OCI-LY1 (cell line): ENCODE measurements at regions not wholly inside any gene's neighbourhood (a gene's known extent, or its start where the extent isn't known, plus 50 kb on each side); places are given as distances from the start of the nearest gene placed in this dataset.

Experiments
- H2AFZ ChIP-seq: fragments of 200-600 bp; sonication (generic), shearing (Covaris generic); 2 replicates; pipeline ENCODE4 v1.6.0; 2014; ENCODE audit warnings: antibody characterized with exemption, mild to moderate bottlenecking, low read length
- H3F3A ChIP-seq: fragments of 200-600 bp; sonication (generic), shearing (Covaris generic); 2 replicates; pipeline ENCODE4 v1.6.0; 2014; ENCODE audit warnings: mild to moderate bottlenecking, antibody characterized with exemption, low read length, moderate library complexity; ENCODE audit not compliant: insufficient read depth
- H3K27ac ChIP-seq: fragments of 200-600 bp; sonication (generic); 2 replicates; pipeline ENCODE4 v1.5.1; 2014; ENCODE audit warnings: low read length, mixed run types, mild to moderate bottlenecking, low read depth; ENCODE audit not compliant: poor library complexity, severe bottlenecking
- H3K27me3 ChIP-seq: fragments of 200-600 bp; sonication (generic); 2 replicates; pipeline ENCODE4 v1.6.0; 2014; ENCODE audit warnings: antibody characterized with exemption, mild to moderate bottlenecking, low read length, moderate library complexity; ENCODE audit not compliant: insufficient read depth
- H3K36me3 ChIP-seq: fragments of 200-600 bp; sonication (generic); 2 replicates; pipeline ENCODE4 v1.6.1; 2014; ENCODE audit warnings: mild to moderate bottlenecking, antibody characterized with exemption, low read length, moderate library complexity, mixed read lengths; ENCODE audit not compliant: insufficient read depth
- H3K4me1 ChIP-seq: fragments of 200-600 bp; sonication (generic); 2 replicates; pipeline ENCODE4 v1.5.1; 2014; ENCODE audit warnings: mild to moderate bottlenecking, low read length, moderate library complexity; ENCODE audit not compliant: insufficient read depth, severe bottlenecking
- H3K4me2 ChIP-seq: fragments of 200-600 bp; sonication (generic), shearing (Covaris generic); 2 replicates; pipeline ENCODE4 v1.6.1; 2014; ENCODE audit warnings: low read length
- H3K4me3 ChIP-seq: fragments of 200-600 bp; sonication (generic); 2 replicates; pipeline ENCODE4 v1.5.1; 2014; ENCODE audit warnings: low read length, low read depth, mild to moderate bottlenecking, mixed read lengths; ENCODE audit not compliant: poor library complexity, severe bottlenecking
- H3K79me2 ChIP-seq: fragments of 200-600 bp; shearing (Covaris generic); 2 replicates; pipeline ENCODE4 v1.6.1; 2016; ENCODE audit warnings: mixed run types, low read length, mixed read lengths; ENCODE audit not compliant: insufficient read depth
- H3K9ac ChIP-seq: fragments of 200-600 bp; sonication (generic), shearing (Covaris generic); 2 replicates; pipeline ENCODE4 v1.6.1; 2014; ENCODE audit warnings: mild to moderate bottlenecking, low read length, mixed read lengths
- H3K9me2 ChIP-seq: fragments of 200-600 bp; sonication (generic), shearing (Covaris generic); 2 replicates; pipeline ENCODE4 v1.6.1; 2014; ENCODE audit warnings: low read depth, mild to moderate bottlenecking, low read length, mixed read lengths
- H3K9me3 ChIP-seq: fragments of 200-600 bp; shearing (Covaris generic); 2 replicates; pipeline ENCODE4 v1.6.1; 2014; ENCODE audit warnings: low read length, mixed read lengths
- H4K20me1 ChIP-seq: fragments of 200-600 bp; sonication (generic), shearing (Covaris generic); 2 replicates; pipeline ENCODE4 v1.6.0; 2016; ENCODE audit warnings: mild to moderate bottlenecking, low read length; ENCODE audit not compliant: insufficient read depth
- EZH2 ChIP-seq: fragments of 200-600 bp; sonication (generic), shearing (Covaris generic); IDR thresholded peaks from 2 replicates; pipeline ENCODE4 v1.8.0; 2017; ENCODE audit warnings: borderline replicate concordance, mixed run types, mild to moderate bottlenecking, antibody characterized with exemption, low read length, moderate library complexity, mixed read lengths
- TF ChIP-seq, protein P1 (sequence below): fragments of 200-600 bp; sonication (generic), shearing (Covaris generic); IDR thresholded peaks from 2 replicates; pipeline ENCODE4 v1.5.1; 2017; ENCODE audit warnings: mild to moderate bottlenecking, antibody characterized with exemption, low read length, moderate library complexity, mixed read lengths

DNA sequence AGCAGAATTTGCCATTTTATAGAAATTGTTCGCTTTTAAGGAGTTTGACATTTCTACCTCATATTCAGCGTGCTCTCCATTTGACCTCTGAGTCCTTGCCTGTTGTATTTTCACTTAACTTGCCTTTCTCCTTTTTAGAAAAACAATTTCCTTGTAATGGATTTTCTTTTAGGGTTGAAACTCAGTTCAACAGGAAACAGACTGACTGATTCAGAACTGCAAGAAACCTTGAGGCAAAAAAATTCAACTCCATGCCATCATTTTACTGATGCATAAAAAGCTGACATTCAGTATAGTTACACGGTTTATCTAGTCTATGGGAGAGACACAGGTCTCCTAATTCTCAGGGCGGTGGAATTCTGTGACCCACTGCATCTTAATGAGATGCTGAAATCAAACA, 59.8 kb downstream of the MRPS30 start:
- Histone ChIP-seq H3K36me3 (no peaks in the 10 kb centered on the region), H3K27ac (no peak overlapping the region), H3F3A (no peaks in the 10 kb centered on the region), H3K79me2 (no peaks in the 10 kb centered on the region), H3K9me2 (no peaks in the 10 kb centered on the region), H4K20me1 (no peaks in the 10 kb centered on the region), H2AFZ (no peak overlapping the region), H3K4me3 (no peak overlapping the region), H3K4me1 (no peaks in the 10 kb centered on the region), H3K9me3 (no peaks in the 10 kb centered on the region), H3K9ac (no peak overlapping the region), H3K27me3 (no peaks in the 10 kb centered on the region), H3K4me2 (no peak overlapping the region)
- no peak for TF ChIP-seq EZH2
- TF ChIP-seq, protein P1, sequence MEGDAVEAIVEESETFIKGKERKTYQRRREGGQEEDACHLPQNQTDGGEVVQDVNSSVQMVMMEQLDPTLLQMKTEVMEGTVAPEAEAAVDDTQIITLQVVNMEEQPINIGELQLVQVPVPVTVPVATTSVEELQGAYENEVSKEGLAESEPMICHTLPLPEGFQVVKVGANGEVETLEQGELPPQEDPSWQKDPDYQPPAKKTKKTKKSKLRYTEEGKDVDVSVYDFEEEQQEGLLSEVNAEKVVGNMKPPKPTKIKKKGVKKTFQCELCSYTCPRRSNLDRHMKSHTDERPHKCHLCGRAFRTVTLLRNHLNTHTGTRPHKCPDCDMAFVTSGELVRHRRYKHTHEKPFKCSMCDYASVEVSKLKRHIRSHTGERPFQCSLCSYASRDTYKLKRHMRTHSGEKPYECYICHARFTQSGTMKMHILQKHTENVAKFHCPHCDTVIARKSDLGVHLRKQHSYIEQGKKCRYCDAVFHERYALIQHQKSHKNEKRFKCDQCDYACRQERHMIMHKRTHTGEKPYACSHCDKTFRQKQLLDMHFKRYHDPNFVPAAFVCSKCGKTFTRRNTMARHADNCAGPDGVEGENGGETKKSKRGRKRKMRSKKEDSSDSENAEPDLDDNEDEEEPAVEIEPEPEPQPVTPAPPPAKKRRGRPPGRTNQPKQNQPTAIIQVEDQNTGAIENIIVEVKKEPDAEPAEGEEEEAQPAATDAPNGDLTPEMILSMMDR: no peak

- Histone ChIP-seq H3K4me1 (no peaks in the 10 kb centered on the region), H3K9ac (no peak overlapping the region), H2AFZ (no peak overlapping the region), H3K27ac (no peak overlapping the region), H3K27me3 (no peaks in the 10 kb centered on the region), H3K4me3 (no peak overlapping the region), H3K9me2 (no peaks in the 10 kb centered on the region), H3K79me2 (no peaks in the 10 kb centered on the region), H3K4me2 (no peak overlapping the region), H4K20me1 (no peaks in the 10 kb centered on the region), H3K36me3 (no peaks in the 10 kb centered on the region), H3K9me3 (no peaks in the 10 kb centered on the region), H3F3A (no peaks in the 10 kb centered on the region)
- no peak for TF ChIP-seq EZH2
- TF ChIP-seq, protein P1: no peak
Observed at GRCh38 chr5:44869928-44870327, 61.2 kb downstream of the MRPS30 start.

GRCh38 chr5:44870430-44870829, 61.7 kb downstream of the MRPS30 start:
- H4K20me1 ChIP-seq: no peaks in the 10 kb centered on the region
- H3K4me1 ChIP-seq: no peaks in the 10 kb centered on the region
- no peak overlapping the region for H2AFZ ChIP-seq
- H3K79me2 ChIP-seq: no peaks in the 10 kb centered on the region
- no peak overlapping the region for H3K9ac ChIP-seq
- TF ChIP-seq, protein P1: no peak
- H3K36me3 ChIP-seq: no peaks in the 10 kb centered on the region
- no peaks in the 10 kb centered on the region for H3F3A ChIP-seq
- H3K9me2 ChIP-seq: no peaks in the 10 kb centered on the region
- H3K27me3 ChIP-seq: no peaks in the 10 kb centered on the region
- H3K9me3 ChIP-seq: no peaks in the 10 kb centered on the region
- H3K4me2 ChIP-seq: no peak overlapping the region
- H3K27ac ChIP-seq: no peak overlapping the region
- no peak overlapping the region for H3K4me3 ChIP-seq
